HS-27A (cell line): ENCODE measurements at regions not wholly inside any gene's neighbourhood (a gene's known extent, or its start where the extent isn't known, plus 50 kb on each side); places are given as distances from the start of the nearest gene placed in this dataset.
"Not testable (repeated sequence)": the region's sequence is repeated elsewhere in the genome, so short reads cannot be mapped to it uniquely, and the experiment has no call there.

ENCODE experiments used
- DNase-seq: peaks from one replicate; pipeline ENCODE4 v3.0.0-alpha.2; 2012; ENCODE audit warnings: low read depth, missing footprints

- DNase-seq, result no peak
Measured at GRCh38 chr3:102036472-102036871, 187.2 kb downstream of the NFKBIZ start.

DNA sequence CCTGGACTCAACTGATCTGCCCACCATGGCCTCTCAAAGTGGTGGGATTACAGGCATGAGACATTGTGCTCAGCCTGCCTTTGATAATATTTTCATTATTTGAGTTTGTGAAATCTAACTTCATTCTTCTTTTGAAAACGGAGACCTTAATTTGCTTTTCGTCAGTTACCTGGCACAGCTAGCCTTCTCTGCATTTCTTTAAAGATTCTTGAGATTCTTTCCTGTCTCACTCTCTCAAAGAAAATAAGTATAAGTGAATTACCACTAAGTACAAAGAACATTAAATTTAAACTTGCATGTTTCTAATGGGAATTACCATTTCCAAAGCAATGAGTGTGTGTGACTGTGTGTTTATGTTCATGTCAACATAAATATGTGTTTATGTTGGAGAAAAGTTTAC is 187.9 kb downstream of the NFKBIZ start:
- DNase-seq, result no peak

GRCh38 chr3:102037791-102038190 is 188.5 kb downstream of the NFKBIZ start:
- no peak for DNase-seq

DNA sequence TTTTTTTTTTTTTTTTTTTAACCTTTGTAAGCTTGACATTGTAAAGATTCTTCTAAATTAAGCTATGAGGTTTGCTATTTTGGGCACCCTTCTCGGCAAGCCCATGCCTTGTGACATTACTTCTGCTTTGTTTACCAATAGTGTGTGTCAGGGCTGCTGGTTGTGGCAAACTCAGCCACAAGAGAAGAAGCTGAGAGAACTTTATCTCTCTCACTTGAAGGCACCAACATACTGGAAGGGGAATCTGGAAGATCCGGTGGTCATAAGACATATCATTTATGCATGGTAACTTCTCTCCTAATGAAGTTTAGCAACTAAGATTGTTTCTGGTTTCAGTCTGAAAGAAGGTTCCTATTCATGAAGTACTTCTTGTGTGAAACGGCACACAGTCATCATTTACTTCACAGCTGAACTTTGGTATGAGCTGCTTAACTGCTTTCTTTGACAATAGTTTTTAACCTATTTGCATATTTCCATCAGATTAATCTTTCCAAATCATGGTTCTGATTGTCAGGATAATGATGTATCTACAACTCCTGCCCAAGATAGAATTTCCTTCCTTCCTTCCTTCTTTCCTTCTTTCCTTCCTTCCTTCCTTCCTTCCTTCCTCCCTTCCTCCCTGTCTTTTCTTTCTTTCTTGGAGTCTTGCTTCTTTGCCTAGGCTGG is 189.3 kb downstream of the NFKBIZ start:
- no peak for DNase-seq

GRCh38 chr3:102040144-102040543 is 190.8 kb downstream of the NFKBIZ start:
- not testable (repeated sequence) for DNase-seq

DNA sequence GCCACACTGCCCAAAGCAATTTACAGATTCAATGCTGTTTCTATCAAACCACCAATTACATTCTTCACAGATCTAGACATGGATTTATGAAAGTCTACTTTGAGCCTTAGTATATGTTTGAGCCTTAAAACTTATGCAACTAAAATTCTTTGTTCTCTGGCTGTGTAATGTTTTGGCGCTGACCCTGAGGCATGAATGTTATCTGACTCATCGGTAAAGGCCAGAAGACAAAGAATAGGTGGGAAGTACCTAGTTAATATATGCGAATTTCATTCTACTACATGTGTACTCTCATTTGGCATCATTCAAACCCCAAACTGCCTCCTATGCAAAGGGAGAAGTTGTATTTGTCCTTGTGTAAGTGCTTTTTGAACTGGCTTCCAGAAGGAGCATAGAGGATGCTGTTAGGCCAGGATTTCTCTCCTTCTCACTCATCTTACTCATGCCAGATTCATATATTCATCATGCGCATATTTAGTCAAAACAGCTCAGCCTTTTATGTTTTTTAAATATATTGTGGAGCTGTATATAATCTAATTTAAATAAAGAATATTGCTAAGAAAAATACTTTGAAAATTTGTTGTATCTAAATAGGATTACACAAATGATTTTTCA is 204.2 kb downstream of the NFKBIZ start:
- no peak for DNase-seq

DNA sequence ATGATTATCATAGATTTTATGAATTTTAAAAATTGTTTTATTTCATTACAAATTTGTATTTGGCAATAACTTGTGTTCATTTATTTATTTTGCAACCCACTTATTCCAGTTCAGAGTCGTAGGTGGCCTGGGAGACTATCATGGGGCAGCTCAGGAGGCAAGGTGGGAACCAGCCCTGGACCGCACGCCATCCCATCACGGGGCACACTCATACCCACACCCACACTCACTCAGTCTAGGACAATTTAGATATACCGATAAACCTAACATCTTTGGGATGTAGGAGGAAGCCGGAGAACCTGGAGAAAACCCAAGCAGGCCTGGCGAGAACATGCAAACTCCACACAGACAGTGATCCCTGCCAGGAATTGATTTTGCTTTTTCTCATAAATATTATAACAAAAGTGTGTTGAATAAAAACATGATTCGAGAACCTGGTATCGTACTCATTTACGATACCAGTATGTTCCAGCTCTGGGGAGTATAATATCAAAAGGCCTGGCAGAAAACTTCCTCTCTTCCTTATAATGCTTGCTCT is 205.3 kb downstream of the NFKBIZ start:
- no peak for DNase-seq

DNA sequence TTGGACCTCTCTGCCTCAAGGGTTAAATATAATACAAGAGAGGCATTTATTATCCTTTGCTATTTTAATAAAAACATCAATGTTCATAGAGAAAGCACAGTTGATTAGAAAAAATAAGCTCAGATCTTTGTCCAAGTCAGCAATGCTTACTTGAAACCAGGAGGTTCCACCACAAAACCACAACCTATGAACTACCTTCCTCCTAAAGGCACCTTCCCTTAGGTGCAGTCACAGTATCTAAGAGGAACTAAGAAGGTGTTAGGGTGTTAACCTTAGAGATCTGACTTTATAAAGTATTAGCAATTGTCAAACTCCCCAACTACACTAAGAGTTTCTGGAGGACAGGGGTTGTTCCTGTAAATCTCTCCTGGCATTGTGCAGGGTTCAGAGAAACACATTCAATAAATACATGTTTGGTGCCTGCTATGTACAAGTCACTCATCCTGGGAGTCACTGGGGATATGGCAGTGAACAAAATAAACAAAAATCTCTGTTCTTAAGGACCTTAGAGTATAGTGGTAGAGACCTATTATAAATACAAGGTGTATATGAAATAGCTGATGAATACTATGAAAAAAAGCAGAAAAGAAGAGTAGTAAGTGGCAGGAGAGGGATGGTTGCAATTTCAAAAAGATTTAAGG is 208.6 kb downstream of the NFKBIZ start:
- DNase-seq, result no peak

- DNase-seq, result no peak
Measured at GRCh38 chr3:102059145-102059943, 210.0 kb downstream of the NFKBIZ start.

DNA sequence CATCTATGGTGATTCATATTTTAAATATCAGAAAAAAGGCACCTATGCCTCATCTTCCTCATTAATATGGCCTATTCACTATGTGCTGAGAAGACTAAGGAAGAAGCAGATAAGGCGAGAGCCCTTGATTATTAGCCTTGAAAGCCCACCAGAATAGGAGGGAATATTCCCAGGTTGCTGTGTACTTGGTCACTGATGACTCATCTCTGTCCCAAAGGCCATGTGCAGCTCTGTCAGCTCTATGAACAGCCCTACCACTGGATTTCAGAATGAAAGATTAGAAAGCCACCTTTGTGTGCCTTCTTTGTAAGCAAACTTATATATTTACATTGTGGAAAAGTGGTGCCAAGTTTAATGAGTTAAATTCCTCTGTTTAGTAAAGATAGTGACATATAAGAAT is 211.5 kb downstream of the NFKBIZ start:
- no peak for DNase-seq

- DNase-seq, result no peak
Measured at GRCh38 chr3:102063572-102063971, 214.3 kb downstream of the NFKBIZ start.

DNA sequence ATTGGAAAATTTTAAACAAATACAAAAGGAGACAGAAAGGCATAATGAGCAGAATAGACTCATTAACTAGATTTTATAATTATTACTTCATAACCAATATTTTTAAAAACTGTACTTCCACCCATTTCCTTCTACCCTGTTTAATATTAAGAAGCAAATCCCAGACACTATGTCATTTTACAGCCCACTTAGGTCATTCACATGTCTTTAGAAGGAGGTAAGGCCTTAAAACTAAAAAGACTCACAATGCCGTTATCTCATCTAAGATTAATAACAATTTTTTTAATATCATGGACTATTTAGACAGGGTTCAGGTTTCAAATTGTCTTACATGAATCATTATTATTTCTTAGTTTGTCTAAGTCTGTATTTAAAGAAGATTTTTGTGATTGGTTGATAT is 217.2 kb downstream of the NFKBIZ start:
- no peak for DNase-seq

DNA sequence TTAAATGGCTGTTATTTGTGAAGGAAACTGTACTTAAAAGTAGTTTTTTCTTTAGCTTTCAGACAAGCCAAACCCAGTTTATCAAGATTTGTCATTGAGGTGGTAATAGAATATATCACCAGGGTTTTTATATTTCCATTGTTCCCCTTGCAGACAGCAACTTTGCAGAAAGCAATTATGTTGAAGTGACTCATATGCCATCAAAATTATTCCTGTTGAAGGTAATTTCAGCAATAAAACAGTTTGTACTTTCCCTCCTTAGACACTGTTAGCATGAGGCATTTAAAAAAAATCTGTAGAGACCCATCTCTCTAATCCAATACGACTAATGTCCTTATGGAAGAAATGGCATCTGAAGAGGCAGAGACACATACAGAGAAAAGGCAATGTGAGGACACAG is 219.0 kb downstream of the NFKBIZ start:
- DNase-seq, result no peak

- DNase-seq, result no peak
Measured at GRCh38 chr3:102068736-102069135, 219.4 kb downstream of the NFKBIZ start.

DNA sequence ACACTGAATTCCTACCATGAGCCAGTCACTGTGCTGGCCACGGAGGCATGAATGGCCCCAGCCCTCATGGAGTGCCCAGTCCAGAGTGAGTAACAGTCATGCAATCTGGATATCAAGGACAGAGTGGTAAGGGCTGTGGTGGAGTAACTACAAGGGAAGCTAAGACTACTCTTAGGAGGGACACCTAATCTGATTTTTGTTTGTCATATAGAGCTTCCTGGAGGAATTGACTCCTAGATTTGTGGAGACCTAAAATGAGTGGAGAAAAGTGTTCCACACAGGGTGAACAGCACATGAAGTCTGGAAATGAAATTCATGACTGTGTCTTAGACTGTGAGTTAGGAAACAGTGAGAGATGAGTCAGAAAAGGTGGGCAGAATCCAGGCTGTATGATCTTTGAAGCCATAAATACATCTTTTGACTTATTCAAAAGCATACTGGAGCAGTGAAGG is 219.9 kb downstream of the NFKBIZ start:
- DNase-seq, result no peak

GRCh38 chr3:102074946-102075345 is 225.6 kb downstream of the NFKBIZ start:
- DNase-seq, result no peak

DNA sequence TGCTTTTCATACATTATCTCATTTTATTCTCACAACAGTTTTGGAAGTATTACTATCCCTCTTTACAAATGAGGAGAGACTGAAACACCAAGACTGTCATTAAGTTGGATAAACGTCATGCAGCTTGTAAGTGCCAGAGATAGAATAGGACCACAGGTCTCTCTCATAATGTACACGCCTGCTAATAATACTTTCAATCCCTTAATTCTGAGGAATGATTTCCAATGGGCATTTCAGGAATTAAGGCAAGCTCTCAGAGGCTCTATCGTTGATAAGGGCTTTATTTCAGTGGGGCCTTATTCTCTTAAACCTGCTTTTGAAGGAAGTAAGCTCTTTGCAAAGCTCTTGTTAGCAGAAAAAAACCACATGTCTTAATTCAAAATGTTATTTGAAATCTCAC is 229.1 kb downstream of the NFKBIZ start:
- DNase-seq, result no peak

DNA sequence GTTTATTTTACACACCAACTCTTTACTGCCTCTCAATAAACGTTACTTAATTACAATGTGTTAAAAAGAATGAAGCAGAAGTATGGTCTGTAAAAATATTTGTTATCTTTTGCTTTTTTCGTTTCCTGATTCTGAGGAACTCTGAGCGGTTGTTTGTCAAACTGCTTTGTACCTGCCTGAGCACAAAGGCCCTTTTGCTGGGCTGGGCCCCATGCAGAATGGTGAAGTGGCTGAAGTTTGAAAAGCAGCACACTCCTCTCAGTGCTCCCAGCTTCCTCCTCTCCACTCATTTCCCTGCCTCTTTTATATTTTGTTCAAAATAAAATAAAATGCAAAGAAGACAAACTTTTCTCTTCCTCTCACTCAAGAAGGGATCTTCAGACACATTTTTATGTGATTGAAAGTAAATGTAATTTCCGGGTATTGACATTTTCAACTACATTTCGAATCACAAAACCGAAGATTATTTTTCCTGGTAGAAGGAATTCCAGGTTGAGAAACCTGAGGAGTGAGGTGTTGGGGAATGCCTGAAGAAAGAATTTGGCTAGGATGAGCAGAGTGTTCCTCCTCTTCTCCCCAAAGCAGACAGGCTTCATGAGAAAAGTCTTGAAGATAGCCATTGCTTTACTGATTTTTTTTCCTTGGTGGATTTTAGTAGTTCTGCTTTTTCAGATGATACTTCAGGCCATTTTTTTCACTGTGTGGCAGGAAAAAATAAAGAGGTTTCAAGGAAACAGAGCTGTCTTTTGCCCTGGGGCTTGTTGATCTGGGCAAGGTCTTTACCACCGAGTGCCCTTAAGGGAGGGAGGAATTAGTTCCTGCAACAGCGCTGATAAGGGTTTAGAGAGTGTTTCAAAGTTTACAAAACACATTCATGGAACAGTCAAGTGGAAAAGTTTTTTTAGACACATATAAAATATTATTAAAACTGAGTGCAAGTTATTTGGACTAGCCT is 229.8 kb downstream of the NFKBIZ start:
- no peak for DNase-seq

DNA sequence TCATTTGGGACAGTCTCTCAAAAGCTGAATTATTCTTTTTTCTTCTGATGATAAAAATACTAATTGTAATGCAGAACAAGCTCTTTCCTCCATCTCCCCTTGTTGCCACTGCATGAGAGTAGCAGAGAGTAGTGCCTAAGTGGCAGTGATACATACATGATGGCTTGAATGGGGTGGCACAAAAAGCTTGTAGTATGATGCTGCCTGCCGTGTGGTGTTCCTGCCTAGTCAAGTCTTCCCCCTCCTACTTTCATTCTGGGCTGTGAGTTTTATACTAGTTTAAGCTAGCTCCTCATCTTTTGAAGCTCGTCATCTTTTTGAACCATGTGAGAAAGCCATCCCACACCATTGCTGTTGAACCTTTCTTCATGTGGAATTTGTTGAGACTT is 230.5 kb downstream of the NFKBIZ start:
- no peak for DNase-seq

GRCh38 chr3:102081572-102082289 is 232.4 kb downstream of the NFKBIZ start:
- no peak for DNase-seq

GRCh38 chr3:102083473-102083872 is 234.2 kb downstream of the NFKBIZ start:
- DNase-seq, result no peak
